Adipocyte (in vitro differentiated cells): ENCODE measurements at regions not wholly inside any gene's neighbourhood (a gene's known extent, or its start where the extent isn't known, plus 50 kb on each side); places are given as distances from the start of the nearest gene placed in this dataset.

ENCODE experiments used
- DNase-seq: peaks from one replicate; pipeline ENCODE4 v3.0.0-alpha.2; 2015; ENCODE audit warnings: low read depth
- H3K27me3 ChIP-seq: replicated peaks from 2 replicates; pipeline ENCODE4 v1.7.0; 2013; ENCODE audit warnings: mild to moderate bottlenecking, low read length, moderate library complexity; ENCODE audit not compliant: control insufficient read depth, insufficient read depth
- H3K36me3 ChIP-seq: 2 replicates; pipeline ENCODE4 v1.7.0; 2013; ENCODE audit warnings: low read length, mild to moderate bottlenecking, moderate library complexity; ENCODE audit not compliant: control insufficient read depth, insufficient read depth, severe bottlenecking
- H3K4me1 ChIP-seq: 2 replicates; pipeline ENCODE4 v1.7.0; 2013; ENCODE audit warnings: mild to moderate bottlenecking, low read length, moderate library complexity; ENCODE audit not compliant: control insufficient read depth, insufficient read depth
- H3K4me3 ChIP-seq: 2 replicates; pipeline ENCODE4 v1.7.0; 2013; ENCODE audit warnings: mild to moderate bottlenecking, low read length, moderate library complexity
- H3K9ac ChIP-seq: 2 replicates; pipeline ENCODE4 v1.7.0; 2013; ENCODE audit warnings: mild to moderate bottlenecking, low read length, moderate library complexity
- H3K9me3 ChIP-seq: 2 replicates; pipeline ENCODE4 v1.7.0; 2013; ENCODE audit warnings: mild to moderate bottlenecking, low read length, moderate library complexity; ENCODE audit not compliant: control insufficient read depth

- Histone ChIP-seq H3K4me3 (no peak overlapping the region), H3K9me3 (no peaks in the 10 kb centered on the region), H3K4me1 (no peaks in the 10 kb centered on the region), H3K9ac (no peak overlapping the region), H3K27me3 (no peaks in the 10 kb centered on the region), H3K36me3 (no peaks in the 10 kb centered on the region)
- DNase-seq: no peak
These were observed 346.4 kb upstream of the KCNMB2 start for GRCh38 chr3:178189854-178190253.

GRCh38 chr3:178193846-178194245, 342.4 kb upstream of the KCNMB2 start:
- H3K4me3 ChIP-seq: no peak overlapping the region
- H3K27me3 ChIP-seq: no peaks in the 10 kb centered on the region
- H3K9me3 ChIP-seq: no peaks in the 10 kb centered on the region
- no peaks in the 10 kb centered on the region for H3K36me3 ChIP-seq
- H3K9ac ChIP-seq: no peak overlapping the region
- H3K4me1 ChIP-seq: peaks cover 24% of the 10 kb centered on the region
- DNase-seq: no peak

GRCh38 chr3:178194539-178194938, 341.7 kb upstream of the KCNMB2 start:
- no peak overlapping the region for H3K4me3 ChIP-seq
- DNase-seq: no peak
- H3K27me3 ChIP-seq: no peaks in the 10 kb centered on the region
- no peak overlapping the region for H3K9ac ChIP-seq
- H3K9me3 ChIP-seq: no peaks in the 10 kb centered on the region
- H3K4me1 ChIP-seq: peaks cover 24% of the 10 kb centered on the region
- no peaks in the 10 kb centered on the region for H3K36me3 ChIP-seq

- Histone ChIP-seq H3K4me3 (no peak overlapping the region), H3K4me1 (peaks cover 24% of the 10 kb centered on the region), H3K9ac (no peak overlapping the region), H3K27me3 (no peaks in the 10 kb centered on the region), H3K36me3 (no peaks in the 10 kb centered on the region), H3K9me3 (no peaks in the 10 kb centered on the region)
- DNase-seq: peak; percentile 70
These were observed 340.4 kb upstream of the KCNMB2 start for GRCh38 chr3:178195824-178196223.

GRCh38 chr3:178198329-178198728, 337.9 kb upstream of the KCNMB2 start:
- H3K27me3 ChIP-seq: no peaks in the 10 kb centered on the region
- H3K9ac ChIP-seq: peak overlapping the region; percentile 37
- DNase-seq: peak; percentile 61
- H3K36me3 ChIP-seq: no peaks in the 10 kb centered on the region
- H3K4me3 ChIP-seq: no peak overlapping the region
- H3K4me1 ChIP-seq: peaks cover 30% of the 10 kb centered on the region
- no peaks in the 10 kb centered on the region for H3K9me3 ChIP-seq

- peaks cover 32% of the 10 kb centered on the region for H3K4me1 ChIP-seq
- no peaks in the 10 kb centered on the region for H3K36me3 ChIP-seq
- DNase-seq: no peak
- H3K9ac ChIP-seq: no peak overlapping the region
- no peak overlapping the region for H3K4me3 ChIP-seq
- H3K9me3 ChIP-seq: no peaks in the 10 kb centered on the region
- no peaks in the 10 kb centered on the region for H3K27me3 ChIP-seq
These were observed 335.9 kb upstream of the KCNMB2 start for GRCh38 chr3:178200316-178200715.

GRCh38 chr3:178201714-178202113, 334.5 kb upstream of the KCNMB2 start:
- Histone ChIP-seq H3K27me3 (no peaks in the 10 kb centered on the region), H3K9me3 (no peaks in the 10 kb centered on the region)
- DNase-seq: no peak

GRCh38 chr3:178202194-178202593, 334.0 kb upstream of the KCNMB2 start:
- Histone ChIP-seq H3K9ac (no peak overlapping the region), H3K36me3 (no peaks in the 10 kb centered on the region), H3K4me1 (peaks cover 15% of the 10 kb centered on the region), H3K4me3 (no peak overlapping the region), H3K27me3 (no peaks in the 10 kb centered on the region), H3K9me3 (no peaks in the 10 kb centered on the region)
- DNase-seq: no peak

More at GRCh38 chr3:178201714-178202113, 334.5 kb upstream of the KCNMB2 start:
- no peak overlapping the region for H3K4me3 ChIP-seq
- no peak overlapping the region for H3K9ac ChIP-seq
- no peaks in the 10 kb centered on the region for H3K36me3 ChIP-seq
- peaks cover 18% of the 10 kb centered on the region for H3K4me1 ChIP-seq

- Histone ChIP-seq H3K4me1 (peaks cover 15% of the 10 kb centered on the region), H3K9me3 (no peaks in the 10 kb centered on the region), H3K4me3 (no peak overlapping the region), H3K9ac (no peak overlapping the region), H3K36me3 (no peaks in the 10 kb centered on the region), H3K27me3 (no peaks in the 10 kb centered on the region)
- peak; percentile 43 for DNase-seq
These were observed 333.1 kb upstream of the KCNMB2 start for GRCh38 chr3:178203165-178203564.

GRCh38 chr3:178203650-178204049, 332.6 kb upstream of the KCNMB2 start:
- no peak overlapping the region for H3K9ac ChIP-seq
- H3K27me3 ChIP-seq: no peaks in the 10 kb centered on the region
- H3K4me3 ChIP-seq: no peak overlapping the region
- no peaks in the 10 kb centered on the region for H3K36me3 ChIP-seq
- H3K4me1 ChIP-seq: peaks cover 10% of the 10 kb centered on the region
- peak; percentile 28 for DNase-seq
- no peaks in the 10 kb centered on the region for H3K9me3 ChIP-seq

GRCh38 chr3:178205740-178206139, 330.5 kb upstream of the KCNMB2 start:
- Histone ChIP-seq H3K4me1 (peaks cover 9% of the 10 kb centered on the region), H3K27me3 (no peaks in the 10 kb centered on the region), H3K4me3 (no peak overlapping the region), H3K9me3 (no peaks in the 10 kb centered on the region), H3K36me3 (no peaks in the 10 kb centered on the region), H3K9ac (no peak overlapping the region)
- DNase-seq: no peak

GRCh38 chr3:178206521-178206920, 329.7 kb upstream of the KCNMB2 start:
- H3K36me3 ChIP-seq: no peaks in the 10 kb centered on the region
- no peak for DNase-seq
- H3K27me3 ChIP-seq: no peaks in the 10 kb centered on the region
- H3K4me3 ChIP-seq: no peak overlapping the region
- no peaks in the 10 kb centered on the region for H3K9me3 ChIP-seq
- H3K4me1 ChIP-seq: peaks cover 11% of the 10 kb centered on the region
- H3K9ac ChIP-seq: no peak overlapping the region
